ENCODE measurements at regions not wholly inside any gene's neighbourhood (a gene's known extent, or its start where the extent isn't known, plus 50 kb on each side); places are given as distances from the start of the nearest gene placed in this dataset.

DNA sequence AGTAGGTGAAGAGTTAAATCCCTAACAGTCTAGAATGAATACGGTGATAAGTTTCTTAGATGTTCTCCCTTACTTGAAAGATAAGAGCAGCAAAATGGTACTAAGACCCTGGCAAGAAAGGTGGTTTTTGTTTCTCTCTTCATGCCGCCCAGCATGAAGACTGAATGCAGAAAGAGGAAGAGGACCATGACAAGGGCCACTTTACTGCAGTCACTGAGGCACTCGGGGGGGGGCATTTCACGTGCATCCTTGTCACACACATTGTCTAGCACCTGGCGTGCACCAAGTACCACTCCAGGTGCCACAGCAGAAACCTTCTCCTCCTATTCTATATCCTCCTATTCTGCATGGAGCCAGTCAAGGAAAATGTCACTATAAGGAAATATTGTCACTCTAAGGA, 222.0 kb downstream of the TOMM20 start:
- H3K4me3 Mint-ChIP-seq (ENCODE audit: unreplicated experiment): no peak overlapping the region
- no peak overlapping the region for H3K27ac Mint-ChIP-seq (ENCODE audit: unreplicated experiment)
- no peaks in the 10 kb centered on the region for H3K4me1 Mint-ChIP-seq (ENCODE audit: low read depth, unreplicated experiment)
- H3K9me3 Mint-ChIP-seq (ENCODE audit: unreplicated experiment): peaks cover 2% of the 10 kb centered on the region
- H3K27me3 Mint-ChIP-seq (ENCODE audit: unreplicated experiment): no peaks in the 10 kb centered on the region
- no peaks in the 10 kb centered on the region for H3K36me3 Mint-ChIP-seq (ENCODE audit: unreplicated experiment)
- TF ChIP-seq CTCF (IDR thresholded peaks at IDR 0.05; ENCODE audit: partially characterized antibody, unreplicated experiment): no peak
- DNase-seq: no peak

DNA sequence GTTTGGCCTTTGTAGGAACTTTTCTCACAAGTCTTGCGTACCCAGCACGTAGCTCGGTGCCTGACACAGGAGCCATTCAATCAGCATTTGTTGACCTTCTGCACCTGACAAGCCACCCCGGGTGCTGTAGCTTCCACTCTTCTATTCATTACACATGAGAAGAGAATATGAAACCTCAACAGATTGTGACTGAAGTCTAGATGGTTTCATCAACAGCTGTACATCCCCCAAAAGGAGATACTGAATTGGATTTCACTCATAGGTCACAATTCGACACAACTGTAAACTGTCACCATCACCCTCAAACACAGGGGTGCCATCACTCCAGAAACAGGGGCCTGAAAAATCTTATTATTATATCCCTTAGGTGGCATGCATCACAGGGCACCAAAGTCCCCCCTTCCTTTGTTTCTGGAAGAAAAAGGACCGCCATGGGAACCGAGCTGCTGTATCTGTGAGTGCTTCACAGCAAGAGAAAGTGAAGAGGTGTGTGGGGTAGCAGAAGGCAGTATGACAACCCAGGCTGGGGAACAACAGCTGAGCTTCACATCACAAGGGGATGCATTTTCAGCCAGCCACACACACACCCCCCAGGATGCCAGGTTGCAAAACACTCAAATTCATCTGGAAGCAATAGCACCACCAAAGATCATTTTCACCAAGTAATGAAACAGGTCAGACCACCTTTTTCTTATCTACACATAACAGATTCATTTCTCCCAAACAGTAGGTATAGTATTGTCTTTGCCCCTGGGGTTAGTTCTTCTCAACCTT, 225.7 kb downstream of the TOMM20 start:
- Mint-ChIP-seq H3K9me3 (ENCODE audit: unreplicated experiment) (peaks cover 3% of the 10 kb centered on the region), H3K27ac (ENCODE audit: unreplicated experiment) (no peak overlapping the region), H3K27me3 (ENCODE audit: unreplicated experiment) (peaks cover 4% of the 10 kb centered on the region), H3K4me1 (ENCODE audit: low read depth, unreplicated experiment) (peaks cover 11% of the 10 kb centered on the region), H3K36me3 (ENCODE audit: unreplicated experiment) (no peaks in the 10 kb centered on the region), H3K4me3 (ENCODE audit: unreplicated experiment) (no peak overlapping the region)
- DNase-seq: no peak
- TF ChIP-seq CTCF (IDR thresholded peaks at IDR 0.05; ENCODE audit: partially characterized antibody, unreplicated experiment): no peak

DNA sequence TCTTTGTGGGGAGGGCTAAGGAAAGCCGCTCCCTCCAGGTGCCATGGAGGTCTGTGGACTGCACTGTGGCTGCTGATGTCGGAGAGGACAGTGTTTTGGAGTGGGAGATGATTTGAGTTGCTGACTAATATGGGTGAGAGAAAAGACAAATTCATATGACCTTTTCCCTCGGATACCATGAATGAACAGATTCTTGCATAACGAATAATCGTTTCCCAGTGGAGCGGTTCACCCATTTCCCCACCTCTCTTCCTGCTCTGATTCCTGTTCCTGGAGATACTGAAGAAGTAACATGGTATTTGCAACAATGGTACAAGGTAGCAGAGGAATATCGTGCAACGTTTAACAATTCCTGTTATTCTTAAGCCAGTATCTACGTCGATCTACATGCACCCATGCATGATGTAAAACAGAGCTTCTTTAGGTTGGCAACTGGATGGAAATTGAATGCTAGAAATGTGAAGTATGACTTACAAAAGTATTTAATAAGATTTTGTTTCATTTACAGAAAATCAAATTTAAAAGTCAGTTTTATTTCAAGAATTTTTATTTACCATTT, 227.1 kb downstream of the TOMM20 start:
- Mint-ChIP-seq H3K36me3 (ENCODE audit: unreplicated experiment) (no peaks in the 10 kb centered on the region), H3K9me3 (ENCODE audit: unreplicated experiment) (peaks cover 3% of the 10 kb centered on the region), H3K4me3 (ENCODE audit: unreplicated experiment) (no peak overlapping the region), H3K27me3 (ENCODE audit: unreplicated experiment) (peaks cover 5% of the 10 kb centered on the region), H3K4me1 (ENCODE audit: low read depth, unreplicated experiment) (peaks cover 17% of the 10 kb centered on the region), H3K27ac (ENCODE audit: unreplicated experiment) (no peak overlapping the region)
- no peak for TF ChIP-seq CTCF (IDR thresholded peaks at IDR 0.05; ENCODE audit: partially characterized antibody, unreplicated experiment)
- DNase-seq: no peak

- no peak for TF ChIP-seq CTCF (IDR thresholded peaks at IDR 0.05; ENCODE audit: partially characterized antibody, unreplicated experiment)
- DNase-seq: no peak
- Mint-ChIP-seq H3K36me3 (ENCODE audit: unreplicated experiment) (no peaks in the 10 kb centered on the region), H3K27me3 (ENCODE audit: unreplicated experiment) (peaks cover 6% of the 10 kb centered on the region), H3K27ac (ENCODE audit: unreplicated experiment) (no peak overlapping the region), H3K4me3 (ENCODE audit: unreplicated experiment) (no peak overlapping the region), H3K9me3 (ENCODE audit: unreplicated experiment) (peaks cover 3% of the 10 kb centered on the region), H3K4me1 (ENCODE audit: low read depth, unreplicated experiment) (peaks cover 17% of the 10 kb centered on the region)
Measured at GRCh38 chr1:234900595-234900994, 228.0 kb downstream of the TOMM20 start.

DNA sequence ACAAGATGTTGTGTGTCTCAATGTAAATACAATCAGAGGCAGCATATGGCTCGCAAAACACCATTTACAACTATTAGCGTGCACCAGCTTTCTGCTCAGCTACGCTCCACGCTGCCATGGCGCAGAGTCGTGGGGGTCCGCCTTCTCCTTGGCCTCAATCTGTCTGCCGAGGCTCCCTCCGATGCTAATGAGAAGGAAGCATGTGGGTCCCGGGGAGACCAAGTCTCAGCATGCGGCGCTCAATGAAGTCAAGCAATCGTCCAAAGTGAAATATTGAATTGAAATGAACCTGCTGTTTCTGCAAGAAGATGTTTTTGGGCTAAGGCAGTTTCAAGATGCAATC, 228.9 kb downstream of the TOMM20 start:
- no peak for TF ChIP-seq CTCF (IDR thresholded peaks at IDR 0.05; ENCODE audit: partially characterized antibody, unreplicated experiment)
- Mint-ChIP-seq H3K27ac (ENCODE audit: unreplicated experiment) (no peak overlapping the region), H3K27me3 (ENCODE audit: unreplicated experiment) (peaks cover 6% of the 10 kb centered on the region), H3K36me3 (ENCODE audit: unreplicated experiment) (no peaks in the 10 kb centered on the region), H3K4me1 (ENCODE audit: low read depth, unreplicated experiment) (peaks cover 17% of the 10 kb centered on the region), H3K4me3 (ENCODE audit: unreplicated experiment) (no peak overlapping the region), H3K9me3 (ENCODE audit: unreplicated experiment) (peaks cover 3% of the 10 kb centered on the region)
- no peak for DNase-seq
